ENCODE measurements at regions not wholly inside any gene's neighbourhood (a gene's known extent, or its start where the extent isn't known, plus 50 kb on each side); places are given as distances from the start of the nearest gene placed in this dataset.
"Not testable (repeated sequence)": the region's sequence is repeated elsewhere in the genome, so short reads cannot be mapped to it uniquely, and the experiment has no call there.

DNA sequence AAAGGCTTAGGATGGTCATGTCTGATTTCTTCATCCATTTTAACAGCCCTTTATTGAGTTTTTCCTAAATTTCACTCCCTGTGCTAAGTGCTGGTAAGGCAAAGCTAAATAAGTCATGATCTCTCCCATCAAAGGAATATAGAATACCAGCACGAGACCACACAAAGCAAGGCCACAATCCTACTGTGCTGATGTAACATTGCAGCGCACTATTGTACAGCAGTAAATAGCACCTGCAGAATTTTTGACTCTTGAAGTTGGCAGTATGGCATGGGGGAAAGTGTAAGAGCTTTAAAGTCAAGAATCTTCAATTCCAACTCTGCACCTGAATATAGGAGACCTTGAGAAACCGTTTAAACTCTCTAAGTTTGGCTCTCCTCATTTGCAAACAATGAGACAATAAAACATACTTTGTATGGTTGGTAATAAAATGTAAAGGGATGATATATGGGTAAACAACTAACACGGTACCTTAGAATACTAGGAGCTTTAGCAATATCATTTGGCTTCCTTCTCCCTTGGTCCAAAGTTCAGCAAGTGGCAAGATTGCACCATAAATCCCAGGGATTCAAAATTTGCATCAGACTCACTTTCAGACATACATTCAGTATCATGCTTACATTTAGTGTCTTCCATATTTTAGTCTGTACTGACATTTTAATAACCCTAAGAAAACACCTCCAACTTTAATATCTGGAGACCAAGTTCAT, 132.9 kb upstream of the PRDX6 start:
- TF ChIP-seq TCF7L2 (IDR thresholded peaks at IDR 0.05; ENCODE audit: low read depth, low read length) (no peak), CTCF (IDR thresholded peaks at IDR 0.05) (no peak), POLR2AphosphoS5 (IDR thresholded peaks at IDR 0.05; ENCODE audit: low read depth, low read length) (no peak), SIN3A (IDR thresholded peaks at IDR 0.05; ENCODE audit: borderline replicate concordance, insufficient read depth, low read depth, low read length) (no peak), REST (IDR thresholded peaks at IDR 0.05; ENCODE audit: insufficient read depth in 1 of 2, low read depth in 2 of 2, low read length in 1 of 2) (no peak)
- no peak overlapping the region for H3K27ac ChIP-seq (ENCODE audit: low read length)
- H3K4me3 ChIP-seq (ENCODE audit: low read depth in 2 of 2, low read length in 2 of 2), result no peak overlapping the region
- in situ Hi-C loops (cut with HindIII; ENCODE audit: low pct_unique_long_range_greater_than_20kb, low sequenced_read_pairs), result no loop called here
- no peaks in the 10 kb centered on the region for H3K4me1 ChIP-seq (ENCODE audit: control insufficient read depth, insufficient read depth, low read length)
- H3K36me3 ChIP-seq (ENCODE audit: control insufficient read depth, insufficient read depth, low read length), result no peaks in the 10 kb centered on the region
- POLR2A ChIA-PET, result no interaction called here
- CTCF ChIA-PET, result no interaction called here
- BruUV-seq (replicated peaks), result no TSS peak
- intact Hi-C loops (cut with micrococcal nuclease; ENCODE audit: unreplicated experiment), result no loop called here
- H3K27me3 ChIP-seq (ENCODE audit: control insufficient read depth, insufficient read depth, low read length), result no peaks in the 10 kb centered on the region
- ATAC-seq (no peak), DNase-seq (ENCODE audit: low read depth, low spot score) (no peak)
- H3K9me3 ChIP-seq (ENCODE audit: control insufficient read depth, insufficient read depth, low read depth, low read length), result no peaks in the 10 kb centered on the region

DNA sequence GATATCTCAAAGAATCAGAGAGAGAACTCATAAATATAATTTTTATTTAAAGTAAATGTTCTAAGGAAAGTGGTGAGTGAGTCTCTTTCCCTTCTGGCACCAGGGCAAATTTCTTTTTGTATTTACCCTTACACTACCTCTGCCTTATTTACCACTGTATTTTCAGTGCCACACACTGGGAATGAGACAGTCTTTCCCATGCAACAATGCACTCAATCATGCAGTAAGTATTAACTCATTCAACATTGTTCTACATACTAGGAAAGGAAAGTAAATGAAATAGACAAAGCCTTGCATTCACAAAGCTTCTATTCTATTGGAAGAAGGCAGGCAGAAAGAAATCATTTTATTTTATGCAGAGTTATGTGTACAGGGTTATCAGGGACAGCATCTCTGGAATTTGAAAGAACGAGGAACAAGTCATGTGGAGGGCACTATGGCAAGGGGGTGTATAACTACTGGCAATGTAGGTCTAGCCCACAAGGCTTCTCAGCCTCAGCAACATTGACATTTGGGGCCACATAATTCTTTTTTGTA, 129.8 kb upstream of the PRDX6 start:
- Histone ChIP-seq H3K36me3 (ENCODE audit: control insufficient read depth, insufficient read depth, low read length) (no peaks in the 10 kb centered on the region), H3K27me3 (ENCODE audit: control insufficient read depth, insufficient read depth, low read length) (no peaks in the 10 kb centered on the region), H3K4me3 (ENCODE audit: low read depth in 2 of 2, low read length in 2 of 2) (no peak overlapping the region), H3K4me1 (ENCODE audit: control insufficient read depth, insufficient read depth, low read length) (no peaks in the 10 kb centered on the region), H3K27ac (ENCODE audit: low read length) (no peak overlapping the region), H3K9me3 (ENCODE audit: control insufficient read depth, insufficient read depth, low read depth, low read length) (no peaks in the 10 kb centered on the region)
- TF ChIP-seq POLR2AphosphoS5 (IDR thresholded peaks at IDR 0.05; ENCODE audit: low read depth, low read length) (no peak), REST (IDR thresholded peaks at IDR 0.05; ENCODE audit: insufficient read depth in 1 of 2, low read depth in 2 of 2, low read length in 1 of 2) (no peak), TCF7L2 (IDR thresholded peaks at IDR 0.05; ENCODE audit: low read depth, low read length) (no peak), CTCF (IDR thresholded peaks at IDR 0.05) (no peak), SIN3A (IDR thresholded peaks at IDR 0.05; ENCODE audit: borderline replicate concordance, insufficient read depth, low read depth, low read length) (no peak)
- ATAC-seq (no peak), DNase-seq (ENCODE audit: low read depth, low spot score) (no peak)
- in situ Hi-C loops (cut with HindIII; ENCODE audit: low pct_unique_long_range_greater_than_20kb, low sequenced_read_pairs), result no loop called here
- no TSS peak for BruUV-seq (replicated peaks)
- intact Hi-C loops (cut with micrococcal nuclease; ENCODE audit: unreplicated experiment), result no loop called here
- ChIA-PET CTCF (no interaction called here), POLR2A (no interaction called here)

GRCh38 chr1:173352635-173353034, 124.5 kb upstream of the PRDX6 start:
- DNase-seq (ENCODE audit: low read depth, low spot score); intact Hi-C loops (cut with micrococcal nuclease; ENCODE audit: unreplicated experiment); H3K4me1 ChIP-seq (ENCODE audit: control insufficient read depth, insufficient read depth, low read length); H3K4me3 ChIP-seq (ENCODE audit: low read depth in 2 of 2, low read length in 2 of 2); BruUV-seq (replicated peaks); H3K9me3 ChIP-seq (ENCODE audit: control insufficient read depth, insufficient read depth, low read depth, low read length); H3K27me3 ChIP-seq (ENCODE audit: control insufficient read depth, insufficient read depth, low read length); POLR2A ChIA-PET; H3K27ac ChIP-seq (ENCODE audit: low read length); ATAC-seq; CTCF ChIA-PET; H3K36me3 ChIP-seq (ENCODE audit: control insufficient read depth, insufficient read depth, low read length); in situ Hi-C loops (cut with HindIII; ENCODE audit: low pct_unique_long_range_greater_than_20kb, low sequenced_read_pairs): not testable (repeated sequence)
